HG03095 (cell line): ENCODE measurements at regions not wholly inside any gene's neighbourhood (a gene's known extent, or its start where the extent isn't known, plus 50 kb on each side); places are given as distances from the start of the nearest gene placed in this dataset.

Source experiments
- ATAC-seq: cut with Tn5 transposase; IDR thresholded peaks from one replicate; pipeline ENCODE4 v1.9.1; 2021; ENCODE audit warnings: moderate library complexity; ENCODE audit not compliant: unreplicated experiment

DNA sequence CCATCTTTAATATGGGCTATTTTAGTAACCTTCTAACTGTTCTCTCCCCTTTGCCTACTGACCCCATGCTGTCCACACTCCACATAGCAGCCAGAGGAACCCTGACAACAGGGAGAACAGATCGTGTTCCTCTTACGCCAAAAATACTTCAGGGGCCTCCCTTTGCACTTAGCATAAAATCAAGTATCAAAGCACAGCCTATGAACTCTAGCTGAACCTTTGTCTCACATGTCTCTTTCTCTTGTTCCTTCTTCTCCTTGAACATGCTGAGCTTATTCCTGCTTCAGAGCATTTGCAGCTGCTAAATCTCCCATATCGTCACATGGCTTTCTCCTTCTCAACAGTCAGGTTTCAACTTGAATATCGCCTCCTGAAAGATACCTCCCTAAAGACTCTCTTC lies 698.8 kb upstream of the C9orf72 start:
- ATAC-seq: no peak

- ATAC-seq: no peak
These were observed 714.2 kb upstream of the C9orf72 start for GRCh38 chr9:28287455-28287854.

DNA sequence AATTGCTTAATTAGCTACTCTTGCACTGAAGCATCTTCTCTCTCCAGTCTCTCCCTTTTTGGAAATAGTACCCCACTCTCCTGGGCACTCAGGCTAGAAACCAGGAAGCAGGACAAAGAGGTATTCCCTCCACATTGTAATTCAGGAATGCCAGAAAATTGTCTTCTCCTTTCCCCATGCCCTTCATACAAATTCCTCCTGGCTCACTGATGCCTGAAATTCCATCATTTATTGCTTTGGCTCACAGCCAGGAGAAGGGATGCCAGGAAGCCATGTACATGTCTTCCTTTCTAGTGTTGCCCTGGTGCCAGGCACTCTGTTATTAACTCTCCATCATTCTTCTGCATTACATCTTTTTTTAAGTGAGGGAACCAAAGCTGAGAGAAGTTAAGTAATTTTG lies 716.5 kb upstream of the C9orf72 start:
- no peak for ATAC-seq

- no peak for ATAC-seq
These were observed 720.2 kb upstream of the C9orf72 start for GRCh38 chr9:28293369-28294090.

DNA sequence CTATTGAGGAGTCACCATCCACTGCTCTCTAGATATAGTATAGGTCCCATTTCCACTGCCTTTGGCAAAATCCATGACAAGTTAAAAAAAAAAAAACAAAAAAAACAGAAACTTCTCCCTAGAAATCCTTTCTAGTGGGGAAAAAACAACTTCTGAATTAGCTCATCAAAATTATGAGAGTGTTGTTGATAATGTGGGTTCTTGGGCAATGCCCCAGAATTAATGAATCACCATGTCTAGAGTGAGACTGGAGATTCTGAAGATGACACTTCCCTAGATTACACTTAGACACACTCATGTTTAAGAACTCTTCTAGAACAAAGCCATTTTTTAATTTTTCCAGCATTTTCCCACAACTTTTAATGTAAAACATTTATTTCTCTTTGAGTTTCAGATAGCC lies 728.0 kb upstream of the C9orf72 start:
- ATAC-seq: no peak

DNA sequence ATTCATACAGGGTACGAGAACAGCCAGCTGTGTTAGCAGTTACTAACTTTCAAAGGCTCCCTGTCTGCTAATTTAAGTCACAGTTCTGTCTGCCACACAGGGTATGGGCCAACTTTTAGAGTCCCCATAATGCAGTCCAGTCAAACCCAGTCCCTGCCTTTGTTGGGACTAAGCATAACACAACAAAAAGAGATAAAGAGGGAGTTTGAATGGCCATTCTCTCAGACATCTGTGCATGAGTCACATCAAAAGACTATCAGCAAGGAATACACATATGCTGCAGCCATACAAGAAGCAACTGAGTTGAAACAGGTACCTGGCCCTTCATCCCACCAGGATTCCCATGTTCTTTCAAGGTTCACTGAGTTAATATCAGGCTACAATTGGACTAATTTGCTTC lies 744.5 kb upstream of the C9orf72 start:
- no peak for ATAC-seq

- no peak for ATAC-seq
These were observed 745.2 kb upstream of the C9orf72 start for GRCh38 chr9:28318515-28318914.

DNA sequence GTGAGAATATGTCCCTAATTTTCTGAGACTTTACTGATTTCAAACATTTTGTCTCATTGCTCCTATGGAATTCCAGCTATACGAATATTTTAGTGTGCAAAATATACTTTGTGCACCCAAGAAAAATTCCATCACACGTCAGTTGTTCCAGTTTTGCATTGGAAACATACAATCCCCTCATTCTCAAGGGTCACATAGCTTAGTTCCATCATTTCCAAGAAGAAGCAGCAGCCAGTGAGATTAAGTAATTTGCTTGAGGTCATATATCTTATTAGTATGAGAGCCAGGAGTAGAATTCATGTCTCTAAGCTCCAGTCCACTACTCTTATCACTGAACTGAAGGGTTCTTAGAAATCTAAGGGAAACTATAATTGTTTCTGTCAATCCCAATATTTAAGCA lies 746.7 kb upstream of the C9orf72 start:
- no peak for ATAC-seq

- no peak for ATAC-seq
These were observed 747.3 kb upstream of the C9orf72 start for GRCh38 chr9:28320616-28321015.

- no peak for ATAC-seq
These were observed 756.0 kb upstream of the C9orf72 start for GRCh38 chr9:28329323-28329722.

DNA sequence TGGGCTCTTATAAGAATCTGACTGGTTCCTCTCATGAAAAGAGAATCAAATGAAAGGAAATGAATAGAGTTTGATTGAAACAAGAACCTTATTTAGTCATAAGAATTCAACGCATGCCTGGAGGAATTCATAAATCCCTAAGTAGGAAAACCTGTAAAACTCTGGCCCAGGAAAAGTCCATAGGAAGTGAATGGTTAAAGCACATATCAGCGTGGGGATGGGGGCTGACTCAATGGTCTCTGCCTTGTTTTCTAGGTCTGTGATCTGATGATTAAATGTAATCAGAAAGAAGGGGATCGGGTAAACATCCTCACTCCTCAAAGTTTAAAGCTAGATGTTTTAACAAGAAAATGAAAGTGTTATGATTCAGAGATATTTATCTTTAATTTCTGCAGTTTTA lies 759.4 kb upstream of the C9orf72 start:
- no peak for ATAC-seq

DNA sequence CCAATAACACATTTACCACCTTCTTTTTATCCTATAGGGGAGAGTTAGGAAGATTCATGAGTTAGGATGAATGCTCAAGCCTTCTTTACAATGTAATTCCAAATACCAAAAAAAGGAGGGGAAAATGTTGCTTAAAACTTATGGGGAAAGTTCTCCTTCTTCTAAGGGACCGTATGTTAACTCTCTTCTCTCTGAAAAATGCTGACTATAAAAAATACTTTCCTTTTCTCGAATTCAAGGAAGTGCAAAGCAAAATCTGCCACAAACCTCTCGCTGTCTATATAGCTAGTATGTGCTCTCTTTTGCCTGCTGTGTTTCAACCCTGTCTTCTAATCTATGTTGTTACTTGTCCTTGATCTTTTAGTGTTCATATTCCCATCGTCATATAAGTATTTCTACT lies 768.6 kb upstream of the C9orf72 start:
- ATAC-seq: no peak

DNA sequence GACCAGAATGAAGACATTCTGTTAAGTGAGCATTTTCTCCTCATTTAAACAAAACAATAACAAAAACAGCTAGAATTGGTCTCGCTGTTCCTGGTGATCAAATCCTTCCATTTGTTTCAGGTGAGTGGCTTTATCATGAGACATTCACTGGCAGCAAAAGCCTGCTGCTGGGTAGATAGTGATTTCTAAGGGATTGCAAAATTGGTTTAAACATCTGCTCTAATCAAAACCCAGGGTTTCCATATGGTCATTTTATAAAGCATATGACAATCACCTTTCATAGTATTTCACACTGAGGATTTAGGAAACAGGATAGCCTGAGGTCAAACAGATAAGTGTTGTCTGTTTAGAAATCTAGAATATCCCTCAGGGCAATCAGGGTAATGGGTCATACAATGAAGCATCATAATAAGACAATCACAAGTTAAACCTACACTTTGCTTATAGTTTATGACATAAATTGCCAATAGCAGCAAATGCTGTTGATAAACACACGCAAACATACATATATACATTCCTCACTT lies 769.6 kb upstream of the C9orf72 start:
- no peak for ATAC-seq

DNA sequence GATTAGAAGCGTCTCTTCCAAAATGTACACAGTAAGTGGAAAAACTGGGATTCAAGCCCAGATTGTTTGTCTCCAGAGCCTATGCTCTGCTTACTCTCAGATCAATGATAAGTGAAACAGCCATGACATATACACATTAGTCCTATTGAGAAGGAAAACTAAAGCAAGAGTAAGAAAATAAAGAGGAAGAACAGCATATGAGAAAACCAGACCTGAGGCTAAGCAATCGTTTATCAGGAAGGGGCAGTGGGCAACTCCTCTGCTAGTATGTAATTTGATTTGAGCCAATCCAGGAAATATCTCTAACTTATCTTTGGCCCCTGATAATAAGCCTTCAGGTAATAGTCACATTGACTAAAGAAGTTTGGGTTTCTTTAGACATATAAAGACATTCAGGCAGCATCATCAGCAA lies 789.9 kb upstream of the C9orf72 start:
- no peak for ATAC-seq

- ATAC-seq: no peak
These were observed 791.8 kb upstream of the C9orf72 start for GRCh38 chr9:28365020-28365640.

GRCh38 chr9:28365728-28366127 lies 792.4 kb upstream of the C9orf72 start:
- no peak for ATAC-seq

- ATAC-seq: no peak
These were observed 805.0 kb upstream of the C9orf72 start for GRCh38 chr9:28378231-28378630.

DNA sequence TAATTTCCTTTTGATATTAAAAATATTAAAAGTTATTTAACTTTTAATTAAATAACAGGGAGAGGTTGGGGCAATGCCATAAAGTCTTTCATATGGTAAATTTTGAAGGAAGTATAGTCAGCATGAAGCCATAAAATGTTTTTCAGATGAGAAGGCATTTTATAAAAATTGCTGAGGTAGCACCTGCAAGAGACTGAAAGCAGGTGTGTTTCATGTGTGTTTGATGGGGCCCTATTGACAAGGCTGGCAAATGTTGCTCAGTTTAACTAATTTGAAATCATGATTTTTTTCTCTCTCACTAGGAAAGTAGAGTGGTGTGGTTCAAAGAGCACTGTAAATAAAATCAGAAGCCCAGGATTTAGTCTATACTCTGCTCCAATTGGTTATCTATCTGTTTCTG lies 805.8 kb upstream of the C9orf72 start:
- no peak for ATAC-seq

GRCh38 chr9:28389411-28389810 lies 816.1 kb upstream of the C9orf72 start:
- ATAC-seq: no peak

- ATAC-seq: no peak
These were observed 821.5 kb upstream of the C9orf72 start for GRCh38 chr9:28394774-28395173.

DNA sequence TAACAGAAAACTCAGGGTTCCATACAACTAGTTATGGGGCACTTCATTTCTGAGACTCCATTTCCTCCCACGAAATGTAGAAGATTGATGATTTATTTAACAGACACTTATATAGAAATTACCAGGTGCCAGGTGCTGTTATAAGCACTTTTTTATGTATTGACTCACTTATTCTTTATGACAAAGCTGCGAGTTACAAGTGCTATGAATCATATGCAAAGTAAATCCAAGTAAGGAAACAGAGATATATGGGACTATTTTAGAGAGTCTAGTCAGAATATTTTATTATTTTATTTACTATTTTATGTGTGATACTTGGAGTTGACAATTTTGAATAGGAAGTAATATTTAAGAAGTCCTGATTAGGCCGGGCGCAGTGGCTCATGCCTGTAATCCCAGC lies 822.8 kb upstream of the C9orf72 start:
- no peak for ATAC-seq

- no peak for ATAC-seq
These were observed 834.1 kb upstream of the C9orf72 start for GRCh38 chr9:28407351-28407750.

DNA sequence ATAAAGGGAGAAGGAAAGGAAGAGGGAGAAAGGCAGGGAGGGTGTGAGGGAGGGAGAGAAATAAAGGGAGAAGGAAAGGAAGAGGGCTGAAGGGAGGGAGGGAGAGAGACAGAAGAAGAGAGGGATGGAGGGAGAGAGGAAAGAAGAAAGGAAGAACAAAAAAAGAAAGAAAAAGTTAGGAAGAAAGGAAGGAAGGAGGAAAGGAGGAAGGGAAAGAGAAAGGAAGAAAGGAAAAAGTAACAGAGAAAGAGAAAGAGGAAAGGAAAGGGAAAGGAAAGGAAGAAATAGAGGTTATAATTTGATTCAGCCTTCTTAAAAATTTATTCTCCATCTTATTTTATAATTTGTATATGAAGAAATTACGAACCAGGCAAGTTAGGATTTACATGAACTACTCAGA lies 836.6 kb upstream of the C9orf72 start:
- ATAC-seq: no peak
